ENCODE measurements at regions not wholly inside any gene's neighbourhood (a gene's known extent, or its start where the extent isn't known, plus 50 kb on each side); places are given as distances from the start of the nearest gene placed in this dataset.

DNA sequence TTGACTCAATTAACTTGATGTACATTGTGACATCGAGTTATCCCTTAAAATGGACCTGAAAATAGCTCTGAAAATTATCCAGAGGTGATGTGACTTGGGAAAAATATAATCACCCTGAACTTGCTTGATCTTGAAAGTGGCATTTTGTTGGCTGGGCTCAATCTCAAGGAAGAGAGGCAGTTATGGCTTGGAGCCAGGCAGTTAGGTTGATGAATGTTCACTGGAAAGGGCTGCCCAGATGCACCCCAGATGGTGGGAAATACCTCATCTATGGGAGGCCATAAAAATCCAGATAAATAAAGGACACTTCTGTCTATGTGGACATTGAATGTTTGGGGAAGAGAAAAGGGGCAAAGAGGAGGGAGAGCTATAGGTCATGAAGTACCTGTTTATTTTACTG, 55.7 kb upstream of the OR5AN1 start:
- DNase-seq: no peak
- intact Hi-C loops (cut with micrococcal nuclease): no loop called here
- H3K36me3 ChIP-seq: no peaks in the 10 kb centered on the region
- no peak overlapping the region for H3K4me3 ChIP-seq
- peaks cover 22% of the 10 kb centered on the region for H3K9me3 ChIP-seq (replicated peaks)
- H3K4me1 ChIP-seq: no peaks in the 10 kb centered on the region
- no peak overlapping the region for H3K27ac ChIP-seq (replicated peaks)
- H3K27me3 ChIP-seq (ENCODE audit: low read depth): peaks cover 23% of the 10 kb centered on the region
- TF ChIP-seq, protein P1, sequence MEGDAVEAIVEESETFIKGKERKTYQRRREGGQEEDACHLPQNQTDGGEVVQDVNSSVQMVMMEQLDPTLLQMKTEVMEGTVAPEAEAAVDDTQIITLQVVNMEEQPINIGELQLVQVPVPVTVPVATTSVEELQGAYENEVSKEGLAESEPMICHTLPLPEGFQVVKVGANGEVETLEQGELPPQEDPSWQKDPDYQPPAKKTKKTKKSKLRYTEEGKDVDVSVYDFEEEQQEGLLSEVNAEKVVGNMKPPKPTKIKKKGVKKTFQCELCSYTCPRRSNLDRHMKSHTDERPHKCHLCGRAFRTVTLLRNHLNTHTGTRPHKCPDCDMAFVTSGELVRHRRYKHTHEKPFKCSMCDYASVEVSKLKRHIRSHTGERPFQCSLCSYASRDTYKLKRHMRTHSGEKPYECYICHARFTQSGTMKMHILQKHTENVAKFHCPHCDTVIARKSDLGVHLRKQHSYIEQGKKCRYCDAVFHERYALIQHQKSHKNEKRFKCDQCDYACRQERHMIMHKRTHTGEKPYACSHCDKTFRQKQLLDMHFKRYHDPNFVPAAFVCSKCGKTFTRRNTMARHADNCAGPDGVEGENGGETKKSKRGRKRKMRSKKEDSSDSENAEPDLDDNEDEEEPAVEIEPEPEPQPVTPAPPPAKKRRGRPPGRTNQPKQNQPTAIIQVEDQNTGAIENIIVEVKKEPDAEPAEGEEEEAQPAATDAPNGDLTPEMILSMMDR (IDR thresholded peaks at IDR 0.05; ENCODE audit: borderline replicate concordance): no peak

DNA sequence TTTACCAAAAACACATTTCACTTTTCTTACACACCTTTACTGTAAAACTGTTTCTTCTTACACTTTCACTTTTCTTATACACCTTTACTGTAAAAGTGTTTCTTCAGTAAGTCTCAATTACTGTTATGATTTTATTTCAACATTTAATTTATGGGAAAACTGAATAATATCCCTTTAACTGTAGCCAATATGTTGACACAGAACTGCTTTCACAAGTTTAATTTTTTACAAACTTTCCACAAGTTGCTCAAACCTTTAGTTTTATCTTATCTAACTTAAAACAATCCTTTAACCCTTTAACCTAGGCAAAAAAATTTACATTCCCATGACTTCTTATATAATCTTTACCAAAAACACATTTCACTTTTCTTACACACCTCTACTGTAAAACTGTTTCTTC, 63.3 kb upstream of the OR5AN1 start:
- TF ChIP-seq, protein P1 (IDR thresholded peaks at IDR 0.05; ENCODE audit: borderline replicate concordance): no peak
- intact Hi-C loops (cut with micrococcal nuclease): no loop called here
- no peaks in the 10 kb centered on the region for H3K9me3 ChIP-seq (replicated peaks)

DNA sequence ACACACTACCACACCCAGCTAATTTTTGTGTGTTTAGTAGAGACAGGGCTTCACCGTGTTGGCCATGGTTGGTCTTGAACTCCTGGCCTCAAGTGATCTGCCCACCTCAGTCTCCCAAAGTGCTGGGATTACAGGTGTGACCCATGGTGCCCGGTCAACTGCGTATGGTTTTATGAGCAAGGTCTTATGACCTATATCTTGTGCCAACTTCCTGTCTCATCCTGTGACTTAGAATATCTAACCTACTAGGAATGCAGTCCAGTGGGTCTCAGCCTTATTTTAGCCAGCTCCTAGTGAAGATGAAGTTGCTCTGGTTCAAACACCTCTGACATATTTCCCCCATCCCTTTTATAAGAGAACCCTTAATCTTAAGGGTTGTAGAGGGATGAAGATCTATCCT, 66.1 kb upstream of the OR5AN1 start:
- no peak overlapping the region for H3K27ac ChIP-seq (replicated peaks)
- H3K36me3 ChIP-seq: no peaks in the 10 kb centered on the region
- intact Hi-C loops (cut with micrococcal nuclease): no loop called here
- H3K9me3 ChIP-seq (replicated peaks): no peaks in the 10 kb centered on the region
- TF ChIP-seq, protein P1 (IDR thresholded peaks at IDR 0.05; ENCODE audit: borderline replicate concordance): no peak
- H3K4me3 ChIP-seq: no peak overlapping the region
- peaks cover 19% of the 10 kb centered on the region for H3K27me3 ChIP-seq (ENCODE audit: low read depth)
- no peak for DNase-seq
- H3K4me1 ChIP-seq: no peaks in the 10 kb centered on the region

More for the DNA sequence above, 63.3 kb upstream of the OR5AN1 start:
- peaks cover 35% of the 10 kb centered on the region for H3K27me3 ChIP-seq (ENCODE audit: low read depth)
- no peak overlapping the region for H3K27ac ChIP-seq (replicated peaks)
- no peaks in the 10 kb centered on the region for H3K4me1 ChIP-seq
- no peak for DNase-seq
- no peaks in the 10 kb centered on the region for H3K36me3 ChIP-seq
- H3K4me3 ChIP-seq: no peak overlapping the region

DNA sequence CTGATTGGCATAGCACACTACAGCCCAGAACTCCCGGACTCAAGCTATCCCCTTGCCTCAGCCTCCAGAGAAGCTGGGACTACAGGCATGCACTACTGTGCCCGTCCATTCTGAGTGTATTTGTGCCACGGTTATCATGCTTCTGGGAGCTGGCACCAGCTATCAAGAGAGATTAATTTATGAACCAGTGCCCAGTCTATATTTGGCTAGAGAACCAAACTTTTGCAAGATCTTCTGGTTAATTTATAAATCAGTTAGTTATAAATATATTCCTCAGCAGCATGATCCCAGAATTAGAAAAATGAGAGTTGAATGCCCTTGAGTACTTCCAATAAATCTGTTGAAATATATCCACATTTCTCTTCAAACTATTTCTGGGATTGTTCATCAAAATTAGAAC, 67.5 kb upstream of the OR5AN1 start:
- Histone ChIP-seq H3K27me3 (ENCODE audit: low read depth) (peaks cover 7% of the 10 kb centered on the region), H3K9me3 (replicated peaks) (no peaks in the 10 kb centered on the region), H3K36me3 (no peaks in the 10 kb centered on the region), H3K27ac (replicated peaks) (no peak overlapping the region), H3K4me1 (no peaks in the 10 kb centered on the region), H3K4me3 (no peak overlapping the region)
- DNase-seq: no peak
- TF ChIP-seq, protein P1 (IDR thresholded peaks at IDR 0.05; ENCODE audit: borderline replicate concordance): no peak
- intact Hi-C loops (cut with micrococcal nuclease): no loop called here

DNA sequence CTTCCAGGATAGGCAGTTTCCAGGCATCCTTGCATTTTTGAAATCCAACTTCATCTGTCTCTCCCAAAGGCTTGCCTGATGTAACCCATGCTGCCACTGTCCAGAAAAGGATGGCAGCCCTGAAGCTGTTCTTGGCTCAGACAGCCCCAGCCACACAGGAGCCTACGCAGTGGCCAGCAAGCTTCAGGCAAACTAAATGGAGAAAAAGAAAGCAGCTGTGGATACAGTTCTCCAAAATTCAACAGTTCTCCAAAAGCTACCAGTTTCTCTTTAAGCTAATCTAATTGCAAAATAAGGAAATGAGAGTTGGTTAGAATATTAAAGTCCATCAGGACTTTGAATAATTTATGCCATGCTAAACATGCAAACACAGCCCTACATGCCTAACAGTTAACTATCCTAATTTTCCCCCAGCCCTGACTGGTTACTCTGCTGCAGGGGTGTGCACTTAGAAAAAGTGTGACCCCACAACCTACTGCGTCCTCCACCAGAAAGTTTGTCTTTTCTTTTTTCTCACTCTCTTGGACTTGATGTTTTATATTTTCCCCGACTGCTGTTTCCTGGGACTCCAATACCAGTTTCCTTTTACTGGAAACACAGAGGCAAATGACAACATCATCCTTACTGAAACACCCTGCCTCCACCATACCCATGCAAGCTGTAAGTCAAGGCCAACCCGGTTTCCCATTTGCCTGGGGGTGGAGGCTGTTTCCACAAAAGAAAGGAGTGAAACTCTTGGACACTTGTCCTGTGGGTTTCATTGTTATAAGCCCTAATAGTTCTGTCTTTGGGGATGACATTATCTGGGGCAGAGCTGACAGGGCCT, 69.1 kb upstream of the OR5AN1 start:
- DNase-seq: no peak
- Histone ChIP-seq H3K27ac (replicated peaks) (no peak overlapping the region), H3K9me3 (replicated peaks) (no peaks in the 10 kb centered on the region), H3K27me3 (ENCODE audit: low read depth) (peaks cover 19% of the 10 kb centered on the region), H3K36me3 (no peaks in the 10 kb centered on the region), H3K4me3 (no peak overlapping the region), H3K4me1 (no peaks in the 10 kb centered on the region)
- intact Hi-C loops (cut with micrococcal nuclease): no loop called here
- TF ChIP-seq, protein P1 (IDR thresholded peaks at IDR 0.05; ENCODE audit: borderline replicate concordance): no peak

Data from left ventricle myocardium inferior (tissue), 1 donor.